Mammary epithelial cell (primary cell): ENCODE measurements at regions not wholly inside any gene's neighbourhood (a gene's known extent, or its start where the extent isn't known, plus 50 kb on each side); places are given as distances from the start of the nearest gene placed in this dataset.

Experiments
- EZH2 ChIP-seq: IDR thresholded peaks from 2 replicates; pipeline ENCODE4 v1.6.1; 2012; ENCODE audit warnings: low read length, inconsistent platforms, borderline replicate concordance
- TF ChIP-seq, protein P1 (sequence below), 2 donors: IDR thresholded peaks in 1 of 2; conservative IDR thresholded peaks in 1 of 2; 2 replicates each; pipeline ENCODE4 v1.5.1; 2011 to 2012; ENCODE audit warnings: inconsistent platforms in 2 of 2, low read length in 2 of 2, mild to moderate bottlenecking in 2 of 2, control low read depth in 1 of 2, low read depth in 1 of 2; ENCODE audit not compliant: insufficient read depth in 1 of 2; ENCODE audit errors: extremely low read depth in 1 of 2

GRCh38 chr22:48151641-48152040 is 1389.2 kb downstream of the TBC1D22A start:
- no peak for TF ChIP-seq EZH2
- TF ChIP-seq, protein P1, sequence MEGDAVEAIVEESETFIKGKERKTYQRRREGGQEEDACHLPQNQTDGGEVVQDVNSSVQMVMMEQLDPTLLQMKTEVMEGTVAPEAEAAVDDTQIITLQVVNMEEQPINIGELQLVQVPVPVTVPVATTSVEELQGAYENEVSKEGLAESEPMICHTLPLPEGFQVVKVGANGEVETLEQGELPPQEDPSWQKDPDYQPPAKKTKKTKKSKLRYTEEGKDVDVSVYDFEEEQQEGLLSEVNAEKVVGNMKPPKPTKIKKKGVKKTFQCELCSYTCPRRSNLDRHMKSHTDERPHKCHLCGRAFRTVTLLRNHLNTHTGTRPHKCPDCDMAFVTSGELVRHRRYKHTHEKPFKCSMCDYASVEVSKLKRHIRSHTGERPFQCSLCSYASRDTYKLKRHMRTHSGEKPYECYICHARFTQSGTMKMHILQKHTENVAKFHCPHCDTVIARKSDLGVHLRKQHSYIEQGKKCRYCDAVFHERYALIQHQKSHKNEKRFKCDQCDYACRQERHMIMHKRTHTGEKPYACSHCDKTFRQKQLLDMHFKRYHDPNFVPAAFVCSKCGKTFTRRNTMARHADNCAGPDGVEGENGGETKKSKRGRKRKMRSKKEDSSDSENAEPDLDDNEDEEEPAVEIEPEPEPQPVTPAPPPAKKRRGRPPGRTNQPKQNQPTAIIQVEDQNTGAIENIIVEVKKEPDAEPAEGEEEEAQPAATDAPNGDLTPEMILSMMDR (conservative IDR thresholded peaks at IDR 0.05 in 1 of 2, IDR thresholded peaks at IDR 0.05 in 1 of 2; ENCODE audit: extremely low read depth in 1 of 2, insufficient read depth in 1 of 2, low read depth in 1 of 2, low read length in 2 of 2): no peak
